HG03460 (cell line): ENCODE measurements at regions not wholly inside any gene's neighbourhood (a gene's known extent, or its start where the extent isn't known, plus 50 kb on each side); places are given as distances from the start of the nearest gene placed in this dataset.
"Not testable (repeated sequence)": the region's sequence is repeated elsewhere in the genome, so short reads cannot be mapped to it uniquely, and the experiment has no call there.

Experiments used
- ATAC-seq: cut with Tn5 transposase; IDR thresholded peaks from one replicate; pipeline ENCODE4 v1.9.1; 2021; ENCODE audit not compliant: unreplicated experiment

GRCh38 chr2:13652531-13653313 lies 936.0 kb downstream of the TRIB2 start:
- peak; percentile 38 for ATAC-seq

- ATAC-seq = no peak
Observed at GRCh38 chr2:13654416-13654815, 937.7 kb downstream of the TRIB2 start.

GRCh38 chr2:13660231-13660630 lies 943.5 kb downstream of the TRIB2 start:
- ATAC-seq = no peak

- no peak for ATAC-seq
Observed at GRCh38 chr2:13662055-13662454, 945.3 kb downstream of the TRIB2 start.

GRCh38 chr2:13666582-13667414 lies 950.1 kb downstream of the TRIB2 start:
- peak; percentile 88 for ATAC-seq

- peak; percentile 14 for ATAC-seq
Observed at GRCh38 chr2:13667415-13667757, 950.6 kb downstream of the TRIB2 start.

- ATAC-seq = no peak
Observed at GRCh38 chr2:13669607-13670006, 952.9 kb downstream of the TRIB2 start.

- ATAC-seq = not testable (repeated sequence)
Observed at GRCh38 chr2:13673821-13674220, 957.1 kb downstream of the TRIB2 start.

GRCh38 chr2:13676269-13676668 lies 956.2 kb upstream of the LRATD1 start:
- no peak for ATAC-seq

GRCh38 chr2:13681936-13682335 lies 950.6 kb upstream of the LRATD1 start:
- no peak for ATAC-seq

- no peak for ATAC-seq
Observed at GRCh38 chr2:13682540-13683272, 949.8 kb upstream of the LRATD1 start.

- ATAC-seq = peak; percentile 67
Observed at GRCh38 chr2:13686262-13686661, 946.3 kb upstream of the LRATD1 start.

GRCh38 chr2:13694673-13695072 lies 937.8 kb upstream of the LRATD1 start:
- ATAC-seq = no peak

- no peak for ATAC-seq
Observed at GRCh38 chr2:13696601-13697000, 935.9 kb upstream of the LRATD1 start.

- no peak for ATAC-seq
Observed at GRCh38 chr2:13698847-13699246, 933.7 kb upstream of the LRATD1 start.

GRCh38 chr2:13699939-13700338 lies 932.6 kb upstream of the LRATD1 start:
- not testable (repeated sequence) for ATAC-seq

- no peak for ATAC-seq
Observed at GRCh38 chr2:13711154-13711553, 921.4 kb upstream of the LRATD1 start.

- ATAC-seq = no peak
Observed at GRCh38 chr2:13714466-13714865, 918.1 kb upstream of the LRATD1 start.

GRCh38 chr2:13725945-13726344 lies 906.6 kb upstream of the LRATD1 start:
- ATAC-seq = no peak

- ATAC-seq = no peak
Observed at GRCh38 chr2:13745330-13745729, 887.2 kb upstream of the LRATD1 start.

- no peak for ATAC-seq
Observed at GRCh38 chr2:13751955-13752354, 880.6 kb upstream of the LRATD1 start.

GRCh38 chr2:13758412-13758811 lies 874.1 kb upstream of the LRATD1 start:
- ATAC-seq = no peak
